ENCODE measurements at regions not wholly inside any gene's neighbourhood (a gene's known extent, or its start where the extent isn't known, plus 50 kb on each side); places are given as distances from the start of the nearest gene placed in this dataset.
"Not testable (repeated sequence)": the region's sequence is repeated elsewhere in the genome, so short reads cannot be mapped to it uniquely, and the experiment has no call there.

DNA sequence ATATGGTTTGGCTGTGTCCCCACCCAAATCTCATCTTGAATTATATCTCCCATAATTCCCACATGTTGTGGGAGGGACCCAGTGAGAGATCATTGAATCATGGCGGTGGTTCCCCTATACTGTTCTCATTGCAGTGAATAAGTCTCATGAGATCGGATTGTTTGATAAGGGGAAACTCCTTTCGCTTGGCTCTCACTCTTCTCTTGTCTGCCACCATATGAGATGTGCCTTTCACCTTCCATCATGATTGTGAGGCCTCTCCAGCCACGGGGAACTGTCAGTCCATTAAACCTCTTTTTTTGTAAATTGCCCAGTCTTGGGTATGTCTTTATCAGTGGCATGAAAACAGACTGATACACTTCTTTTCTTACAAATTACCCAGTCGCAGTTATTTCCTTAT is 417.6 kb upstream of the RUNX1 start:
- TF ChIP-seq, protein P1, sequence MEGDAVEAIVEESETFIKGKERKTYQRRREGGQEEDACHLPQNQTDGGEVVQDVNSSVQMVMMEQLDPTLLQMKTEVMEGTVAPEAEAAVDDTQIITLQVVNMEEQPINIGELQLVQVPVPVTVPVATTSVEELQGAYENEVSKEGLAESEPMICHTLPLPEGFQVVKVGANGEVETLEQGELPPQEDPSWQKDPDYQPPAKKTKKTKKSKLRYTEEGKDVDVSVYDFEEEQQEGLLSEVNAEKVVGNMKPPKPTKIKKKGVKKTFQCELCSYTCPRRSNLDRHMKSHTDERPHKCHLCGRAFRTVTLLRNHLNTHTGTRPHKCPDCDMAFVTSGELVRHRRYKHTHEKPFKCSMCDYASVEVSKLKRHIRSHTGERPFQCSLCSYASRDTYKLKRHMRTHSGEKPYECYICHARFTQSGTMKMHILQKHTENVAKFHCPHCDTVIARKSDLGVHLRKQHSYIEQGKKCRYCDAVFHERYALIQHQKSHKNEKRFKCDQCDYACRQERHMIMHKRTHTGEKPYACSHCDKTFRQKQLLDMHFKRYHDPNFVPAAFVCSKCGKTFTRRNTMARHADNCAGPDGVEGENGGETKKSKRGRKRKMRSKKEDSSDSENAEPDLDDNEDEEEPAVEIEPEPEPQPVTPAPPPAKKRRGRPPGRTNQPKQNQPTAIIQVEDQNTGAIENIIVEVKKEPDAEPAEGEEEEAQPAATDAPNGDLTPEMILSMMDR (IDR thresholded peaks at IDR 0.05): not testable (repeated sequence)
- TF ChIP-seq, protein P2, sequence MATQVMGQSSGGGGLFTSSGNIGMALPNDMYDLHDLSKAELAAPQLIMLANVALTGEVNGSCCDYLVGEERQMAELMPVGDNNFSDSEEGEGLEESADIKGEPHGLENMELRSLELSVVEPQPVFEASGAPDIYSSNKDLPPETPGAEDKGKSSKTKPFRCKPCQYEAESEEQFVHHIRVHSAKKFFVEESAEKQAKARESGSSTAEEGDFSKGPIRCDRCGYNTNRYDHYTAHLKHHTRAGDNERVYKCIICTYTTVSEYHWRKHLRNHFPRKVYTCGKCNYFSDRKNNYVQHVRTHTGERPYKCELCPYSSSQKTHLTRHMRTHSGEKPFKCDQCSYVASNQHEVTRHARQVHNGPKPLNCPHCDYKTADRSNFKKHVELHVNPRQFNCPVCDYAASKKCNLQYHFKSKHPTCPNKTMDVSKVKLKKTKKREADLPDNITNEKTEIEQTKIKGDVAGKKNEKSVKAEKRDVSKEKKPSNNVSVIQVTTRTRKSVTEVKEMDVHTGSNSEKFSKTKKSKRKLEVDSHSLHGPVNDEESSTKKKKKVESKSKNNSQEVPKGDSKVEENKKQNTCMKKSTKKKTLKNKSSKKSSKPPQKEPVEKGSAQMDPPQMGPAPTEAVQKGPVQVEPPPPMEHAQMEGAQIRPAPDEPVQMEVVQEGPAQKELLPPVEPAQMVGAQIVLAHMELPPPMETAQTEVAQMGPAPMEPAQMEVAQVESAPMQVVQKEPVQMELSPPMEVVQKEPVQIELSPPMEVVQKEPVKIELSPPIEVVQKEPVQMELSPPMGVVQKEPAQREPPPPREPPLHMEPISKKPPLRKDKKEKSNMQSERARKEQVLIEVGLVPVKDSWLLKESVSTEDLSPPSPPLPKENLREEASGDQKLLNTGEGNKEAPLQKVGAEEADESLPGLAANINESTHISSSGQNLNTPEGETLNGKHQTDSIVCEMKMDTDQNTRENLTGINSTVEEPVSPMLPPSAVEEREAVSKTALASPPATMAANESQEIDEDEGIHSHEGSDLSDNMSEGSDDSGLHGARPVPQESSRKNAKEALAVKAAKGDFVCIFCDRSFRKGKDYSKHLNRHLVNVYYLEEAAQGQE (IDR thresholded peaks at IDR 0.05; ENCODE audit: insufficient read depth in 1 of 2, low read depth in 2 of 2, low read length in 1 of 2): not testable (repeated sequence)
- TF ChIP-seq POLR2AphosphoS5 (IDR thresholded peaks at IDR 0.05; ENCODE audit: low read depth, low read length); TCF7L2 (IDR thresholded peaks at IDR 0.05; ENCODE audit: low read depth, low read length); SIN3A (IDR thresholded peaks at IDR 0.05; ENCODE audit: borderline replicate concordance, insufficient read depth, low read depth, low read length): not testable (repeated sequence)
